ENCODE measurements at regions not wholly inside any gene's neighbourhood (a gene's known extent, or its start where the extent isn't known, plus 50 kb on each side); places are given as distances from the start of the nearest gene placed in this dataset.
"Not testable (repeated sequence)": the region's sequence is repeated elsewhere in the genome, so short reads cannot be mapped to it uniquely, and the experiment has no call there.

GRCh38 chr6:11416936-11417576 lies 120.5 kb upstream of the TMEM170B start:
- H3K9me3 ChIP-seq (ENCODE audit: low read depth, low read length): no peaks in the 10 kb centered on the region

GRCh38 chr6:11416099-11416935 lies 121.2 kb upstream of the TMEM170B start:
- peaks cover 18% of the 10 kb centered on the region for H3K4me1 ChIP-seq (ENCODE audit: insufficient read depth, low read length)
- not testable (repeated sequence) for DNase-seq (ENCODE audit: insufficient read length, low spot score, missing footprints); H3K4me3 ChIP-seq (ENCODE audit: insufficient read depth, low read length); H3K79me2 ChIP-seq (ENCODE audit: insufficient read depth, low read length); H3K9me3 ChIP-seq (ENCODE audit: low read depth, low read length); H3K4me2 ChIP-seq (ENCODE audit: insufficient read depth, low read length); H3K27me3 ChIP-seq (ENCODE audit: insufficient read depth, low read length); H4K20me1 ChIP-seq (ENCODE audit: insufficient read depth, low read length); H3K27ac ChIP-seq (ENCODE audit: low read depth, low read length); H3K36me3 ChIP-seq (ENCODE audit: insufficient read depth, low read length)
- H2AFZ ChIP-seq (ENCODE audit: low read length): peak overlapping the region; percentile 31

More at GRCh38 chr6:11416936-11417576, 120.5 kb upstream of the TMEM170B start:
- Histone ChIP-seq H3K36me3 (ENCODE audit: insufficient read depth, low read length) (no peaks in the 10 kb centered on the region), H3K79me2 (ENCODE audit: insufficient read depth, low read length) (no peaks in the 10 kb centered on the region), H3K4me2 (ENCODE audit: insufficient read depth, low read length) (no peak overlapping the region), H3K4me1 (ENCODE audit: insufficient read depth, low read length) (peaks cover 13% of the 10 kb centered on the region), H4K20me1 (ENCODE audit: insufficient read depth, low read length) (no peaks in the 10 kb centered on the region), H3K4me3 (ENCODE audit: insufficient read depth, low read length) (no peak overlapping the region), H3K27me3 (ENCODE audit: insufficient read depth, low read length) (no peaks in the 10 kb centered on the region), H3K27ac (ENCODE audit: low read depth, low read length) (no peak overlapping the region), H2AFZ (ENCODE audit: low read length) (no peak overlapping the region)
- no peak for DNase-seq (ENCODE audit: insufficient read length, low spot score, missing footprints)
- no peak for TF ChIP-seq CTCF (IDR thresholded peaks at IDR 0.05; ENCODE audit: extremely low read depth, low read depth, low read length)

GRCh38 chr6:11415557-11415956 lies 122.0 kb upstream of the TMEM170B start:
- no peak overlapping the region for H3K4me2 ChIP-seq (ENCODE audit: insufficient read depth, low read length)
- no peak overlapping the region for H3K27ac ChIP-seq (ENCODE audit: low read depth, low read length)
- H3K79me2 ChIP-seq (ENCODE audit: insufficient read depth, low read length): no peaks in the 10 kb centered on the region
- H3K4me1 ChIP-seq (ENCODE audit: insufficient read depth, low read length): peaks cover 18% of the 10 kb centered on the region
- H3K9me3 ChIP-seq (ENCODE audit: low read depth, low read length): no peaks in the 10 kb centered on the region
- DNase-seq (ENCODE audit: insufficient read length, low spot score, missing footprints): no peak
- no peaks in the 10 kb centered on the region for H4K20me1 ChIP-seq (ENCODE audit: insufficient read depth, low read length)
- no peak overlapping the region for H3K4me3 ChIP-seq (ENCODE audit: insufficient read depth, low read length)
- no peak overlapping the region for H2AFZ ChIP-seq (ENCODE audit: low read length)
- no peaks in the 10 kb centered on the region for H3K27me3 ChIP-seq (ENCODE audit: insufficient read depth, low read length)
- no peak for TF ChIP-seq CTCF (IDR thresholded peaks at IDR 0.05; ENCODE audit: extremely low read depth, low read depth, low read length)
- no peaks in the 10 kb centered on the region for H3K36me3 ChIP-seq (ENCODE audit: insufficient read depth, low read length)

GRCh38 chr6:11414176-11414963 lies 123.2 kb upstream of the TMEM170B start:
- DNase-seq (ENCODE audit: insufficient read length, low spot score, missing footprints): no peak
- TF ChIP-seq CTCF (IDR thresholded peaks at IDR 0.05; ENCODE audit: extremely low read depth, low read depth, low read length): no peak
- Histone ChIP-seq H3K4me3 (ENCODE audit: insufficient read depth, low read length) (no peak overlapping the region), H3K4me1 (ENCODE audit: insufficient read depth, low read length) (peaks cover 18% of the 10 kb centered on the region), H3K27ac (ENCODE audit: low read depth, low read length) (no peak overlapping the region), H3K36me3 (ENCODE audit: insufficient read depth, low read length) (no peaks in the 10 kb centered on the region), H3K4me2 (ENCODE audit: insufficient read depth, low read length) (peak overlapping the region; percentile 21), H3K79me2 (ENCODE audit: insufficient read depth, low read length) (no peaks in the 10 kb centered on the region), H4K20me1 (ENCODE audit: insufficient read depth, low read length) (no peaks in the 10 kb centered on the region), H2AFZ (ENCODE audit: low read length) (no peak overlapping the region), H3K9me3 (ENCODE audit: low read depth, low read length) (no peaks in the 10 kb centered on the region), H3K27me3 (ENCODE audit: insufficient read depth, low read length) (no peaks in the 10 kb centered on the region)
